HG03378 (cell line): ENCODE measurements at regions not wholly inside any gene's neighbourhood (a gene's known extent, or its start where the extent isn't known, plus 50 kb on each side); places are given as distances from the start of the nearest gene placed in this dataset.

Source experiments
- ATAC-seq: cut with Tn5 transposase; IDR thresholded peaks from one replicate; pipeline ENCODE4 v1.9.1; 2021; ENCODE audit warnings: mild to moderate bottlenecking, moderate library complexity; ENCODE audit not compliant: unreplicated experiment

DNA sequence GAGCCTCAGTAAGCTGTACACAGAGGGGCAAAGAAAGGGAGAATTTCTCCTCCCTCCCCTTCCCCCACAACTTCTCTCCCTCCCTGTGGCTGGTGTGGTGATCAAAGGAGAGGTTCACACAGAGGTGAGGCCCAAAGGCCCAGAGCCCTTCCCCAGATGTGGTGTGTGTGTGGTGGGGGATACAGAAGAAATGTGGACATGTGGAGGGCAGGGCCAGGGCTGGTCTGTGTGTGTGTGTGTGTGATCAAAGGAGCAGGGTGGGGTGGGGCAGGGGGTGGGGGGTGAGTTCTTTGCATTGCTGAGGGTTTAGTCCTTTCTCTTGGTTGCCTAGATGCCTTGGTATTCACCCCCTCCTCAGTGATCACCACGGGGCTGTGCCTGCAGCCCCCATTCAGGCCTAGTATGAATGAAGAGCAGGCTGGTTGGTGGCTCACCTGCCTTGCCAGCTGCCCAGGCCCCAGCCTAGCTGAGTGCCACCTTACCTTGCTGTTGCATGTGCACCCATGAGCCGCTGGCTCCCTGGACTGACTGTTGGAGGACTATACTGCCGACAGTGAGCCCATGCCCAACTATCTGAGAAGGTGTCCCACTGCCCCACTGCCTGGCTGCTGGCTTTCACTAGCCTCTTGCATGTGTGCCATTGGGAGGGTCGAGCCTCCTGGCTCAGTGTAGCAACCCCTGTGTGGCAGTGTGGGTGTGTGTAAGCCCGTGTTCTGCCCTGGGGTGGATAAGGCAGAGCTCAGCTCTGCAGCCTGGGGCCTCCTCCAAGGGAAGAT, 101.9 kb downstream of the EFNB1 start:
- no peak for ATAC-seq

DNA sequence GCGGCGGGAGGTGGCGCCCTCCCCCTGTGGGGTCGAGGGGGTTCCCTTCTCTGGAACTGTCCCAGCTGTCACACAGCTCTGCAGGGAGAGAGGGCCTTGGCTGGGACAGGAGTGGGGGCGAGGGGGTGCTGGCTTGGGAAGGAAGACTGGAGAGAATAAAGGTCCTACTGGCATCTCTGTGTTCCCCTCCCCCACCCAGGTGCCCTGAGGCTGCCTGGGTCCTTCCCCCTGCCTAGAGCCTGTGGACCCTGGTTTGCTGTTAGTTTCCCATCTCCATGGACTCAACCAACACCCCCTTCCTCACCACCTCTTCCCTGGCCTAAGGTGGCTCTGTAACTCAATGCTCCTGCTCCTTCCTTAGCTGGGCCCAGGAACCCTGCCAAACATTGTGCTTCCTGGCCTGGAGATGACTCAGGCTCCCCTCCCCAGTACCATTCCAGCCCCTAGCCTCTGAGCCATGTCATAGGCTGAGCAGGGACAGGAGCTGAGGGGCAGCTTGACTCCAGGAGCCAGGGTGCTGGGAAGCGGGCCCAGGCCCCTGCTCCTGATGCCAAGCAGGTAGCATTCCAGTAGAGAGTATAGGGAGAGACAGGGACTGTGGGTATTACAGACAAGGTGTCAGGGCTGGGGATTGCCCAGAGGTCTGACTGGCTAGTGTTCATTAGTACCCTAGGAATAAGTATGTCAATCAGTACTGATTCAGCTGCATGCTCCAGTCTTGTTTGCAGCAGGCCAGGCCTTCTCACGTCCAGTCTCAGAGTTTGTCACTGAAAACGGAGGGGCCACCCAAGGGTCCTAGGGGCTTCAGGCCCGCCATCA, 100.7 kb downstream of the EFNB1 start:
- ATAC-seq, result no peak

DNA sequence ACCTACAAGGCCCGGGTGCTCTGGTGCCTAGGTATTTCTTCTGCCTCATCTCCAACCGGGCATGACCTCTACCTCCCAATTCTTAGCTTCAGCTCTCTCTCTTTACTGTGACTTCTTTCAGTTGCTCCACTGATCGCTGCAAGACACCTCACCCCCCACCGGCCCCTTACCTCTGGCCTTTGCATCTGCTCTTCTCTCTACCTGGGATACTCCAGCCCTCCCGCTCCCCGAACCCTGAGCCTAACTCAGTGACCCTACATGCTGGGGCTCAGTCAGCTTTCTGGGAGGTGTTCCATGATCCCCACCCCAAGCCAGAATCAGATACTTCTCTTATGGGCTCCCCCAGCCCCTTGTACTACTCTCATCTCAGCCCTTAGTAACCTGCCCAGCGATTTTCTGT, 99.6 kb downstream of the EFNB1 start:
- ATAC-seq, result no peak

DNA sequence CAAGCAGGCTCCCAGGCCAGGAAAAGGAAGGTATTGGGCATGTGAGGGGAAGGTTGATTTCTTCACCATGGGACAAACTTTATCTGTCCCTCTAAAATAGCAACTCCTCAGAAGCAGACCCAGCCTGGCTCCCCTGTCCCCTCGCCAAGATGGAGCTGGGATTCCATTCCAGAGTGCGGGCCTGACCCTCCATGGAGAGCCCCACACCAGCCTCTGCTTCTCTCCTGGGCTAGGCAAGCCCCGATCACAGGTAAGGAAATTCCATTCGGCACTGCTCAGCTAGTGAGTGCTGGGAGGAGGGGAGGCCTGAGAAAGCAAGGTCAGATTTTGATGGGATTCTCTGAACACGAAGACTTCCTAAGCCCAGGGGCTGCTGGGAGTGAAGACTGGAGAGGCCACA, 98.4 kb downstream of the EFNB1 start:
- no peak for ATAC-seq

DNA sequence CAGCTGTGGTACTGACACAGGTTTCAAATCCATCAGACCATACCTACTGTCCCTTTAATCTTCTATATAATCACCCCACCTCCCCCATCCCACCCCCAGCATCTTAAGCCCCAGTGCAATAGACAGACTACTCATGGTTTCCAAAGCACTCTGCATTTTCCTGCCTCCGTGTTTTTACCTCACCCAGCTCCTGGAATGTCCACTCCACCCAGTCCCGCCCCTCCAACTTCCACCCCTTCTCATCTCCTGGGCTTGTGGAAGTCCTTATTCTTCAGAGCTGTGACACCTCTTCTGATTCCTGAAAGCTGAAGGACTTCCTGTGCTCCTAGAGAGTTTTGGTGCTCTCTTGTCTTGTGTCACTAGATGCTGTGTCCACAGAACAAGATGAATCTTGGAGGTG, 94.3 kb downstream of the EFNB1 start:
- ATAC-seq, result no peak

DNA sequence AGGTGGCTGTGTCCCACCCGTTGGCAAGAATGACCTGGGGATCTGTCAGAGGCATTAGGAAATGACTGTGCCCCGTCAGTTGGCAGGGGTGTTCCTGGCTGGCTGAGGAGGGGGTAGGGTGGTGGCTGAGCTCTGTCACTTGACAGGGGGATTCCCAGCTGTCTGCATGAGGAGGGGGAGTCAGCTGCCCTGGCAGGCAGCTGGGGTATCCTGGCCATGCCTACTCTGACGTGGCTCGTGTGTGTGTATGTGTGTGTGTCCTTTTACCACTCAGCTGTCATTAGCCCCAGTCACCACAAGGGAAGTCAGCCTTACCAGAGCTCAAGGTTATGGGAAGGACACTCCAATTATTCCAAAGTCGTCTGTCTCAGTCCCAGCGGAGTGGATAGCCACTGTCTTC, 93.2 kb downstream of the EFNB1 start:
- no peak for ATAC-seq

DNA sequence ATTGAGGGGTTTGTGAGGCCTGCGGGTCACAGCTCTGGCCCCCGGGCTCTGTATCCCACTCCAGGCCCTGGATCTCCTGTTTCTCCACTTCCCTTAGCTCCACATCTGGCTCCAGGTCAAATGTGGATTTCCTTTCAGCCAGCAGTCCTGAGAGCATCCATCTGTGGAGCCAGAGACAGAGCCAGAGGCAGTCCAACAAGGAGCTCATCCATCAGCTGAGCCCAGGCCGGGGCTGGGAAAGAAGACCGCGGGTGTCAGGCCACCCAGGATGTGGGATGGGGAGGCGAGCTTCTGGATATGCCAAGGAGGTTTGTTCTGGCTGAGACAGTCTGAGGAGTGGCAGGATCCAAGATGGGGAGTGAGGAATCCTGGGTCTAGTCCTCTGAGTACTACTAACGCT, 91.7 kb downstream of the EFNB1 start:
- no peak for ATAC-seq

DNA sequence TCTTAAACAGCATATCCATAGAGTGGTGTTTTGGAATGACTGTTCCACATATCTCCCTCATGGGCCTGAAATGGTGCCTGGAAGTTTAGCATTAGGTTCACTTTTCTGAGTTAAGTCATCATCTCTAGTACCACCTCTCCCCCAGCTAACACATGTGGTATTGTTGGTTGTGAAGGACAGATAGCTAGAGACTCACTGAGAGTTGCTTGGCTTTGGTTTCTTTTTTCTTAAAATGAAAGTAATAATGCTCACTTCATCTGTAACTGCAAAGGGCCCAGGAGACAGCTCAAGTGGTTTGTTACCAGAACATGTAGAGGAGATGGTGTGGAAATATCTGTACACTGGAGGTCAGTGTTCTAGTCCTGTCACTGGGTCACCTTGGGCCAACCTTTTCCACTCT, 90.9 kb downstream of the EFNB1 start:
- ATAC-seq, result no peak

DNA sequence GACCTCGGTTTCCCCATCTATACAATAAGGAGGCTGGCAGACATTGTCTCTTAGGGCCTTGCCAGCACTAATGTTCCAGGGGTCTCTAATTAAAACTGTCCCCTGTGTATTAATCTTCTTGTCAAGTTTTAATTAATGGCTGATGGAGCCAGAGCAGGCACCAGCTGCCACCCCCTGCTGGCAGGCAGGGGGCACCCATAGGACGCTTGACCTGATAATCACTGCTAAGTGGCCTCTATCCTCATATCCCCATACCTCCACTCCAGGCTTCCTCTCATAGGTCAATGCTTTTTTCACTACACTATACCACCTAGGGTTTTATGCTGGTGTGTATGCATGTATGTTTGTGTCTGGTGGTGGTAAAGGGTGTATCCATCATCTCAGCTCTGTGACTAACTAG, 89.4 kb downstream of the EFNB1 start:
- ATAC-seq, result no peak

DNA sequence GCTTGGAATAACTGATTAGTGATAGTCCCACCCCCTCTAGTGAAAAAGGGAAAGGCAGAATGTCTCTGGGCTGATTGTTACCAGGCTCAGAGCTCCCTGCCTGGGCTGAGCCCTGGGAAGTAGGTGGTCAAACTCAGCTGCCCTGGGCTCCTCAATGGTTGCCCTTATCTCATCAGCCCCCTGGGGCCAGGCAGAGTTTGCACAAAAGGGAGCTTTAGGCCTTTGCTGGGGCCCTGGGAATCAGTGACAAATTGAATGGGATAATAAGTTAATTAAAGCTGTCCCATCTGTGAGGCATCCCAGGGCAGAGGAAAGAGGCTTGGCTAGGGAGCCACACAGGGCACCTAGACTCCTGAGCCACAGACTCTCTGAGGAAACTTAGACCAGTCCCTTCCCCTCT, 89.0 kb downstream of the EFNB1 start:
- no peak for ATAC-seq

DNA sequence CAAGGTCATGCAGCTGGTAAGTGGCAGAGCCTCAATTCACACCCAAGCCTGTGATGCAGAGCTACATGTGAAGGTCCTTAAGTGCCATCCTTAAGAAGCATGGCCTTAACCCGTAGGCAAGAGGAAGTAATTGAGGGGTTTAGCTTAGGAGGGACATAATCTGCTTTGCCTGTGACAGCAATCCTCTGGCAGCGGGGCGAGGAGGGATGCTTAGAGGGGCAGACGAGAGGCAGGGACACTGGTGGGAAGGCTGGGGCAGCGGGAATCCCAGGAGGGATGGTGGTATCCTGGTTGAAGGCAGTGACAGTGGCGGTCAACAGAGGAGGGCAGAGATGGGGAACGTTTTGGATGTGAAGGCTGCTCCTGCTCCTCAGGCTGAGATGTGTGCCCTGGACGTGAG, 88.1 kb downstream of the EFNB1 start:
- ATAC-seq, result no peak

DNA sequence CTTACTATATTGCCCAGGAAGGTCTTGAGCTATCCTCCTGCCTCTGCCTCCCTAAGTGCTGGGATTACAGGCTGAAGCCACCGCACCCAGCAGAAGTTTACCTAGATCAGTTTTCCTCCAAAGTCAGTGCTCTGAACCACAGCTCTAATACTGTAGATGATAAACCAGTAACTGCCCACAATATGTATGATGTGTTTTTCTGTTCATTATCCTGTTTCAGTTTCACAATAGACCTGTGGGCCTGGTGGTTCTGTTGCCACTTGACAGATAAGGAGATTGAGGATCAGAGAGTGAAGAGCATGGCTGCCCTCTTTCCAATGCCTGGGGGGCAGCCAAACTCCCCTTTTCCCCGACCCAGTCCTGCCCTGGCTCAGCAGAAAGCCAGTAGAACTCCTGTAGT, 87.0 kb downstream of the EFNB1 start:
- peak; percentile 95 for ATAC-seq

DNA sequence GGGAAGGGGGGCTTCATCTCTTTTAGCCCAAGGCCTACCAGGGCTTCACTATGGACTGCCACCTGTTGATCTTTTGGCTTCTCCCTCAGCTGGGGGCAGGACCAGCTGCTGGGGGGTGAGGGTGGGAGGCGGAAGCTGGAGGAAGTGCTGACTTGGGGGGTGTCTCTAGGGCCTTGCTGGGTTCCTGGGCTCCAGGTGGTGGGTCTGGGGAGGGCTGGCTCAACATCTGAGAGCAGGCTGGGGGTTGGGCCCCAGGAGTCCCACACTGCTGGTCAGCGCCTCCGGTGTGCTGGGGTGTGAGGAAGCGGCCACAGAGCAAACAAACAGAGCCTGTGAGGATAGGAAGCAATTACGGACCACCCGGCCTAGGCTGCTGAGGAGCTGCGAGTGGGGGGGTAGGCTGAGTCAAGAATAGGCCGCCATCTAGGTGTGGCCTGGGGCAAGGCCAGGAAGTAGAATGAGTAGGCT, 85.7 kb downstream of the EFNB1 start:
- ATAC-seq, result no peak

DNA sequence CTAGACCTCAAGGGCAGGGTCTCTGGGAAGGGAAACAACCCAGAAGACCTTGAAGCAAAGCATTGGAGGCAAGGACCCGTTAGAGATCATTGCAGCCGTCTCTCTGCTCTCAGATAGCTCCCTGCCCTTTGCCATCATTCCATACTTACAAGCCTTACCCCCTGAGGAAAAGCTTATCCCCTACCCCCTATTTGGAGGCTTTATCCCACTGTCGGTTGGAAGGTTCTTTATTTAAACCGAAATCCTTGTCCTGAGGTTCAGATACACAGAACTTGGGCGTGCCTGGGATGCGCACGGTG, 84.4 kb downstream of the EFNB1 start:
- ATAC-seq, result no peak

DNA sequence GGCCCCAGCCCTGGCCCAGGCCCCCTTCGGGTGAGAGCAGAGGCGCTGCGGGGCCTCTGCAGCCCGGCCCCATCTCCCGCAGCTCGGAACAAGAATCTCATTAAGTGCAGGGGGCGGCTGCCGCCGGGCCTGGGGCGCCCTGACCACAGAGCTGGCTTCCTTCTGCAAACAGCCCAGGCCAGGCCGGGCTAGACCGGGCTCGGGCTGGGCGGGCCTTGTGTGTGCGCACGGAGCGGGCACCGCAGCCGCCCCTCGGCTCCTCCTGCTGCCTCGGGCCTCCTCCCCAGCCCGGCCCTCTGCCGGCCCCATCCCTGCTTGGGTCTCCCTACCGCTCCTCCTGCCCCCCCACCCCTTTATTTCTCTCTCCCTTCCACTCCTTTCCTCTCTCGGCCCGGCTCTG, 83.3 kb downstream of the EFNB1 start:
- ATAC-seq, result no peak

DNA sequence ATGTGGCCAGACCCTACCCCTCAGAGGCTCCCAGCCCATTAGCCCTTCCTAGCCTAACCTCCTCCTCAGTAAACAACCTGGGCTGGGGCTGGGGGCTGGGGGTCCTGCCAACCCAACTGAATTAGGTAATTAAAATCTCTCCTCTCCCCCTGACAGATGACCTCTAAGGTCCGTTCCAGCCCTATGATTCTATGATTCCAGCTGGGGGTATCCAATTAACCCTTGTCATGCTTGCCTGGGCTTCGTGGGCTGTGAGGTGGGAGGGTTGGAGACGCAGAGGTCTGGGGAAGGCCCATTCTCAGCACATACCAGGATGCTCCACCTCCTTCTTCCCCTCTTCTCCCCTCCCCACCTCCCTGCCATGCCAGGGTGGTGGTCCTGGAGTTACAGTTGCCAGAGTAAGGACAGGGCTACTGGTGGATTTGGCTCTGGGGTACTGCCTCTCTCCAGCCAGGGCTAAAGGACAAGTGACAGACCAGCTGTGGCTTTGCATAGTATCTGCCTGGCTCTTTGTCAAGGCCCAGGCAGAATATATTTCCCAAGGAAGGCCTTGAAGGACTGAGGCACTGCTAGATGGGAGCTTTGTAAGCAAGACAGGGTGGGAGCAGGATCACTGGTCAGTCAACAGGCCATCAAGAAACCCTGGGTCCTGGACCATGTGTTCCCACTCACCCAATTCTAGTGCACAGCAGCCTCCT, 82.1 kb downstream of the EFNB1 start:
- ATAC-seq, result no peak

DNA sequence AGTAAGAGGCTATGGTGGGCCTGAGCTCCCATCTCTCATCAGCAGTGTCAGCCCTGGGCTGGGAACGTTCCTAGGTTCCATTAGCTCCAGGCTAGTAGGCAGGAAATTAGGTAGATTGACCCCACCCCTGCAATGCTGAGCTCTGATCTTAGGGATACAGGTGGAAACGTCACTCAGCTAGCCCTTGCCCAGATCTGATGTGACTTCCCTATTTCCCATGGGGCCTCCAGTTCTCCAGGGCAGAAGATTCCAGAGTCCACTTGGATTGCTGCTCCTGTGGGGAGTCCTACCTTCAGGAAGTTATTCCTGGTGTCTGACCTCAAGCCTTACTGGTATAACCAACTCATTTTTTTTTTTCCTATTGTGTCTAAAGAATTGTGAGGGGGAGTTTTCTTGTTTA, 81.1 kb downstream of the EFNB1 start:
- ATAC-seq, result no peak

DNA sequence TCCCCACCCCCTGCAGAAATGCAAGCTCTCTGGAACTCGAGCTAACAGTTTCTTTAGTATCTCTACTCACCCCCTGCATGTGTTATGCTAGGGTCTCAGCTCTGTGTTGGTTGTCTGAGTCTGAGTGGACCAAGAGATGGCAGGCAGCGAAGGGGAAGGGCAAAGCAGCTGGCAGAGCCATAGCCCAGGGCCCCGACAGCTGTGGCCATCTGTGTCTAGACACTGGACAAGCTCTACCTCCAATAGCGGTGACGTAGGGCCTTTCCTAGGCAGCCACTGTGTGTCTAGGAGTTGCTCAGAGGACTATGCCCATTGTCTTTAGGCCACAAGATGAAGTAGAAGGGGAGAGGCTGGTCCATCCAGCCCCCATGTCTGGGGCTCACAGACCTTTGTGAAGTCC, 79.2 kb downstream of the EFNB1 start:
- no peak for ATAC-seq

DNA sequence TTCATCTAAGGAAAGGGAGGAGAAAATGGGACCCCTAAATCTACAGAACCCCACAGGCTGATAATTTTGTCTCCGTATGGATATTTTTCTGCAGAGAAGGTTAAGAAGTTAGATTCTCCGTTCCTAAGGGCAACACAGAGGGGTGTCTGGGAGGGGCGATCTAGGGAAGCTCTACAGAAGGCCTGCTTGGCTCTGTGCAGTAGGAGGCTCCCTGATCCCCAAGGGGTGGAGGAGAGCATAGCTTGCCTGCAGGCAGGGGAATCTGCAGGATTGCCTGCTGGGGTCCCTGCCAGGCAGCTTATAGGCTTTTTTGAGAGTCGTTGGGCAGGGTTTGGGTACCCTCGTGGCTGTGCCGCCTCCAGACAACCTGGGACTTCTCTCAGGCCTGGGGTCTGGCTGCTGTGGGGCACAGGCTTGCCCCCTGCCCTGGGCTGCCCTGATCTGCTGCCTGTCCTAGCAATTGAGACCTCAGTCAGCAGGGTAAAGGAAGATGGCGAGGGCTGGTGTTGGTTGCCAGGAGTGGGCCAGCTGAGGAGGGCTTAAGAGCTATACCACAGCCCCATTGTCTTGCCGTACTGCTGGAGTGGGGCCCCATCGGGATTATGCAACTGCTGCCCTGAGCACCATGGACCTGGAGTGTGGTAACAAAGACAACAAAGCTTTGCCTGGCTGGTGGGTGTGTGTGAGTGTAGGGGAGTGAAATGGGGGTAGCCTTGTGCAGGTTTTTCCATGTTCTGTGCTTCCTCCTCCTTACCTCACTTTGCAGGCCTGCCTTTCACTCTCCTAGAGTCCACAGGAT, 74.1 kb downstream of the EFNB1 start:
- no peak for ATAC-seq

DNA sequence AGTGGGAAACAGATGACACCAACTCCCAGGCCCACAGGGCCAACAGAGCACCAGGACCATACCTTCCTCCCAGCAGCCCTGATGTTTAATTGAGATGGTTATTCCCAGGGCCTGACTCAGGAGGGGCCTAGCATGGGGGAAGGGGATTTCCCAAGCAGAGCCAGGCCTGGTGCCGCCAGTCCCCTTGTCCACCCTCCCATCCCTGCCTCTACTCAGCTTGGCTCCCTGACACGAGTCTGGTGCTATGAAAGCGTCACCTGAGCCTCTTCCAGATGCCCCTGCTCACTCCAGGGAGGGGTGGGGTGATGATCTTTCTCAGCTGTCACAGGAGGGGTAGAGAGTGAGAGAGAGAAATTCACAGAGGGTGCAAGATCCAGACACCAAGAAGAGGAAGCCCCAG, 72.7 kb downstream of the EFNB1 start:
- no peak for ATAC-seq

DNA sequence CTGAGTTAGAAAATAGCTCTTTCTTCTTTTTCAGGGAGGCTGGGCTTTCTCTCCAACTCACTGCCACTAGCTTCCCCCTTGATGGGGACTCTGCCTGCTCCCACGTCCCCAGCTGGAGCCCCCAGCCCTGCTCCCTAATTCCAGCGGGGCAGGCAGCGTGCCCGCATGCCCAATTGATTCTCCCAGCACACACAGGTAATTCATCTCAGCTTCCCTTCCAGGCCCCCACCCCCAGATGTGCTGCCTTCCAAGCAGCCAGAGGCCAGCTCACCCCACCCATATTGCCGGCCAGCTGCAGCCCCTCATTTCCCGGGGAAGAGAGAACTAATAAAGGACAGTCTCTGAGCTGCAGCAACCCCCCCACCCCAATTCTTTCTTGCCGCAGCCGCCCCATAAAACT, 69.8 kb downstream of the EFNB1 start:
- ATAC-seq, result no peak
